NCI-H2227 (cell line): ENCODE measurements at regions not wholly inside any gene's neighbourhood (a gene's known extent, or its start where the extent isn't known, plus 50 kb on each side); places are given as distances from the start of the nearest gene placed in this dataset.
A peak's percentile ranks its signal among the peaks of the same experiment; 100 is the strongest.

Source experiments
- DNase-seq: peaks from one replicate; lab custom pipeline; 2025; ENCODE audit not compliant: unreplicated experiment; lab: John Stamatoyannopoulos, UW

GRCh38 chr10:42971251-42971599 is 105.6 kb upstream of the RET start:
- DNase-seq = no peak

DNA sequence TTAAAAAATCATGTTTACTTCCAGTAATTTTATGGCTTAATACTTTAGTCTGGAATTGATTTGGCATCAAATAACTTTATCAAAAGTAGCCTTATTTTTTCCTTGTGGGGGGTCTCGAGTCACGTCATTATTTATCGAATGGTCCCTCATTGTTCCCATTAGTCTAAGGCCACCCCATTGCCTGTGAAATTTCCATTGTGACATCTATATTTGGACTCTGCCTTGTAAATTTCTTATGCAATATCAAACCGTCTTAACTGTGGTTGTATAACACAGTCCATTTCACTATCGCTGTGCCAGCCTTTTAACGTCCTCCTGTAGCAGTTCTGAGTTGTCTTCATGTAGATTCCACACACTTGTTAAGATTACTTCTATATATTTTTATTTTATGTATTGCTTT is 103.9 kb upstream of the RET start:
- no peak for DNase-seq

DNA sequence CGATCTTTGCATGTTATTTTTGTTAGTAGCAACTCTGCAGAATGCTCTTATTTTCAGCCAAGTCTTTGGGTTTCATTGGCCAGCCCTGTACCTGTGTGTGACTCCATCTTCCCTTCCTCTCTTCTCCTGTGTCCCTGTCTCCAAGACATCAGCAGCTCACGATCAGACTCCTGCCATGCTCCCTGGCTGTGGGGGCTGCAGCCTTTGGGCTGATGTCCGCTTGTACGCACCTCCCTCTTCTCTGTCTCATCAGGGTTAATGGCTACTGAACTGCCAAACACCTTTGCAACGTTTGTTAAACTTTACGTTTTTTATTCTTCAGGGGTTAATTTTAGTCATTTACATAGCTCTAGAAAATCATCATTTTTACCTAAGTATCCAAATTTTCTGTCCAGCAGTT is 103.5 kb upstream of the RET start:
- DNase-seq = no peak

GRCh38 chr10:42973870-42974692 is 102.8 kb upstream of the RET start:
- no peak for DNase-seq

- no peak for DNase-seq
These were observed 102.2 kb upstream of the RET start for GRCh38 chr10:42974693-42975002.

- no peak for DNase-seq
These were observed 101.8 kb upstream of the RET start for GRCh38 chr10:42975005-42975493.

GRCh38 chr10:42975558-42976340 is 101.1 kb upstream of the RET start:
- no peak for DNase-seq

GRCh38 chr10:42976351-42977031 is 100.4 kb upstream of the RET start:
- DNase-seq = no peak

- DNase-seq = no peak
These were observed 99.8 kb upstream of the RET start for GRCh38 chr10:42977032-42977416.

GRCh38 chr10:42979181-42979580 is 97.7 kb upstream of the RET start:
- no peak for DNase-seq

- DNase-seq = peak; percentile 6
These were observed 97.0 kb upstream of the RET start for GRCh38 chr10:42979721-42980467.

GRCh38 chr10:42980553-42981357 is 96.1 kb upstream of the RET start:
- no peak for DNase-seq

- no peak for DNase-seq
These were observed 95.3 kb upstream of the RET start for GRCh38 chr10:42981358-42982236.

- no peak for DNase-seq
These were observed 93.9 kb upstream of the RET start for GRCh38 chr10:42982891-42983506.

DNA sequence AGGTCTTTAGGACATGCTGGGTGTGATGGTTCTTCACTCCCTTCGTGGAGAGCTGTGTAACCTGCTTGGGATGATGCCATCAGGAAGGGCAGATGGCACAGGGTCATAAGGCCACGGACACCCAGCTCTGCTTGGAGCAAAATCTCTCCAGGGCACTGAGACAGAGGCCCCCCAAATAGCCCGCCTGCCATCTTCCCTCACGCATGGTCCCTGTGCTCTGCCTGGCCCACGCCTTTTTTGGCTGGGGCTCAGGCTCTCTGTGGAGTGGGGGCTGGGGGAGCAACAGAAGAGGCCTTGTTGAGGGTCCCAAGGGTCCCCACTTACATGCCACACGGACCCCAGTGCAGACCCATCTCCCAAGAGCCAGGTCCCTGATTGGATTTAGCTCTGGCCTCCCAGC is 93.3 kb upstream of the RET start:
- no peak for DNase-seq

DNA sequence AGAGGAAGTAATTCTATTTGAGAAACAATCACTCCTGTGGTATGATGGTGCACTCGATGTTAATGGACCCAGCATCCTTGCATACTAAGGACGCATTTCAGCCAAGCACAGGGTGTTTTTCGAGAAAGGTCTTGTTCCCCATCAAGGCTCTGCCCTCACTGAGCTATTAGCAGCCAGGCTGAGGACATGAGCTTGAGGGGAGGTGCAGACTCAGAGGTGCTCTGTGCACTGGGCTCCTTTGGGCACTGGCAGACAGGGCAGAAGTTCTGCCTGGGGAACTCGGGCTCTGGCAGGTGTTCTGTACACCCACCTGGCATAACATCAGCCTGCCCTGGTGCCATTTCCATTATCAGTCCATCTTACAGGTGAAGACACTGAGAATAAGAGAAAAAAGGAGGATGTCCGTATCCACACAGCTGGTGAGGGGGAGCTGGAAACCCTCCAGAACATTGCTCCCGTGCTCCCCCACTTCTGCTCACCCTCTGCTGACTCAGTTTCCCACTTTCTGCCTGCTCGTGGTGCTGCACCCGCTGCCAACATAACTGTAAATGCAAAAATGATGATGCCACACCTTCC is 92.7 kb upstream of the RET start:
- DNase-seq = no peak

GRCh38 chr10:42984761-42985325 is 92.0 kb upstream of the RET start:
- DNase-seq = no peak
